B cell (primary cell): ENCODE measurements at regions not wholly inside any gene's neighbourhood (a gene's known extent, or its start where the extent isn't known, plus 50 kb on each side); places are given as distances from the start of the nearest gene placed in this dataset.

ENCODE experiments used
- ATAC-seq: fragments of 200-7000 bp; cut with Tn5 transposase; one replicate; pipeline ENCODE4 v1.10.0; 2021; ENCODE audit warnings: low read depth, mild to moderate bottlenecking, moderate number of reproducible peaks, moderate library complexity
- CTCF ChIA-PET: fragments of 350-600 bp; sonication (Branson Sonifier 250); formaldehyde crosslinking; loops from one replicate; lab custom pipeline; 2021; ENCODE audit warnings: antibody characterized with exemption, inconsistent platforms; lab: Charles Lee
- POLR2A ChIA-PET: fragments of 350-600 bp; sonication (Branson Sonifier 250); formaldehyde crosslinking; loops from one replicate; lab custom pipeline; 2021; ENCODE audit warnings: antibody characterized with exemption; lab: Charles Lee
- DNase-seq: peaks from one replicate; pipeline ENCODE4 v3.0.0; 2013
- H2AFZ ChIP-seq: 2 replicates; pipeline ENCODE4 v1.6.1; 2012; ENCODE audit warnings: mild to moderate bottlenecking, low read depth, low read length; ENCODE audit not compliant: insufficient read depth, poor library complexity, severe bottlenecking
- H3K27ac ChIP-seq, 2 donors: 1 replicate in 1 of 2; 2 replicates in 1 of 2; pipeline ENCODE4 v1.5.1; 2012 to 2013; ENCODE audit warnings: low read length in 2 of 2, mild to moderate bottlenecking in 2 of 2, moderate library complexity in 1 of 2
- H3K27me3 ChIP-seq, 4 experiments: fragments of 200-600 bp in 1 of 4; sonication (generic) in 1 of 4; replicated peaks in 1 of 4; 1 replicate in 2 of 4; 2 replicates in 2 of 4; pipeline versions ENCODE4 v1.6.1 to v1.7.0; 2013 to 2016; ENCODE audit warnings: low read length in 3 of 4, mild to moderate bottlenecking in 2 of 4, mixed read lengths in 1 of 4, moderate library complexity in 1 of 4; ENCODE audit not compliant: insufficient read depth in 4 of 4, control insufficient read depth in 3 of 4; ENCODE audit errors: control extremely low read depth in 1 of 4
- H3K36me3 ChIP-seq, 2 experiments: replicated peaks in 1 of 2; 1 replicate in 1 of 2; 2 replicates in 1 of 2; pipeline versions ENCODE4 v1.6.1 to v1.7.1; 2013; ENCODE audit warnings: low read length in 1 of 2; ENCODE audit not compliant: insufficient read depth in 2 of 2, control insufficient read depth in 1 of 2; ENCODE audit errors: control extremely low read depth in 1 of 2, extremely low read depth in 1 of 2
- H3K4me1 ChIP-seq, 2 donors: fragments of 200-600 bp in 1 of 2; sonication (generic) in 1 of 2; 1 replicate in 1 of 2; 2 replicates in 1 of 2; pipeline versions ENCODE4 v1.5.1 to v1.6.1; 2013 to 2017; ENCODE audit warnings: low read length in 2 of 2; ENCODE audit not compliant: control insufficient read depth in 2 of 2, insufficient read depth in 2 of 2
- H3K4me2 ChIP-seq: replicated peaks from 2 replicates; pipeline ENCODE3; 2012; ENCODE audit warnings: mild to moderate bottlenecking, low read depth, low read length; ENCODE audit not compliant: poor library complexity, severe bottlenecking
- H3K4me3 ChIP-seq, 5 experiments: fragments of 200-600 bp in 1 of 5; sonication (generic) in 1 of 5; 1 replicate in 3 of 5; 2 replicates in 2 of 5; pipeline versions ENCODE4 v1.5.1 to v1.7.0; 2011 to 2016; ENCODE audit warnings: low read length in 4 of 5, mild to moderate bottlenecking in 4 of 5, low read depth in 2 of 5, control low read depth in 1 of 5, moderate library complexity in 1 of 5; ENCODE audit not compliant: insufficient read depth in 1 of 5; ENCODE audit errors: control extremely low read depth in 1 of 5, extremely low read depth in 1 of 5
- H3K79me2 ChIP-seq: fragments of 200-600 bp; sonication (generic); one replicate; pipeline ENCODE4 v1.6.0; 2016; ENCODE audit warnings: low read length; ENCODE audit not compliant: control insufficient read depth, insufficient read depth
- H3K9ac ChIP-seq: fragments of 200-600 bp; sonication (generic); 2 replicates; pipeline ENCODE4 v1.6.1; 2017; ENCODE audit warnings: mild to moderate bottlenecking, low read length, moderate library complexity
- H3K9me3 ChIP-seq, 3 donors: one replicate each; pipeline versions ENCODE4 v1.6.1 to v1.7.1; 2013; ENCODE audit warnings: low read length in 2 of 3; ENCODE audit not compliant: control insufficient read depth in 2 of 3, insufficient read depth in 1 of 3; ENCODE audit errors: control extremely low read depth in 1 of 3
- H4K20me1 ChIP-seq: 2 replicates; pipeline ENCODE4 v1.6.0; 2012; ENCODE audit warnings: mild to moderate bottlenecking, low read length; ENCODE audit not compliant: insufficient read depth, control insufficient read depth, poor library complexity, severe bottlenecking
- H3K27ac Mint-ChIP-seq: one replicate; pipeline ENCODE4 v1.8.0; 2021; ENCODE audit warnings: mixed read lengths
- H3K27me3 Mint-ChIP-seq: one replicate; pipeline ENCODE4 v1.8.0; 2021; ENCODE audit warnings: mixed read lengths
- H3K4me1 Mint-ChIP-seq: one replicate; pipeline ENCODE4 v1.8.0; 2021; ENCODE audit warnings: mixed read lengths
- H3K4me3 Mint-ChIP-seq: one replicate; pipeline ENCODE4 v1.8.0; 2021; ENCODE audit warnings: mixed read lengths
- H3K9me3 Mint-ChIP-seq: one replicate; pipeline ENCODE4 v1.8.0; 2022; ENCODE audit warnings: mixed read lengths; ENCODE audit not compliant: insufficient read depth
- CTCF ChIP-seq: fragments of 200-600 bp; IDR thresholded peaks from one replicate; pipeline ENCODE4 v1.8.0; 2022; ENCODE audit warnings: antibody characterized with exemption, mild to moderate bottlenecking
- EZH2 ChIP-seq: IDR thresholded peaks from 2 replicates; pipeline ENCODE4 v1.6.1; 2012; ENCODE audit warnings: borderline replicate concordance, low read depth, mild to moderate bottlenecking, moderate library complexity, low read length; ENCODE audit not compliant: insufficient read depth, poor library complexity, severe bottlenecking
- WGBS: methylation state at CpG from one replicate; pipeline ENCODE4 v1.1.5; 2013; ENCODE audit warnings: missing lambda C conversion rate; ENCODE audit not compliant: insufficient coverage; 5-methylcytosine and 5-hydroxymethylcytosine counted together
- intact Hi-C: fragments of 100-400 bp; cut with micrococcal nuclease; formaldehyde crosslinking; loops from one replicate; pipeline ENCODE4 v1.10.0; 2022

DNA sequence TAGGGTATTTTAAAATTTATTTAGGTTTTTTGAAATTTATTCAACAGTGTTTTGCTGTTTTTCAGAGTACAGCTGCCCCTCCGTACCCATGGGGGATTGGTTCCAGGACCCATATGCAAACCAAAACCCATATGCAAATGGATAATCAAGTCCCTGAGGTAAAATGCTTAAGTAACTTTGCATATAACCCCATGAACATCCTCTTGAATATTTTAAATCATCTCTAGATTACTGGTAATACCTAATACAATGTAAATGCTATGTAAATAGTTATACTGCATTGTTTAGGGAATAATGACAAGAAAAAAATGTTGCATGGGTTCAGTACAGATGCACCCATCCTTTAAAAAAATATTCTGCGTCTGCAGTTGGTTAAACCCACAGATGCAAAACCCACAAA is 547.9 kb upstream of the CDH4 start:
- intact Hi-C loops, result no loop called here
- no peaks in the 10 kb centered on the region for H3K4me1 ChIP-seq
- no peaks in the 10 kb centered on the region for H3K36me3 ChIP-seq
- no peaks in the 10 kb centered on the region for H4K20me1 ChIP-seq
- ChIA-PET CTCF (no interaction called here), POLR2A (no interaction called here)
- H3K27ac ChIP-seq, result no peak overlapping the region
- DNase-seq (no peak), ATAC-seq (no peak)
- no peak overlapping the region for H2AFZ ChIP-seq
- 83% methylated on average over 1 of the region's 2 CpGs for WGBS
- no peaks in the 10 kb centered on the region for H3K9me3 ChIP-seq
- H3K4me3 Mint-ChIP-seq, result no peak overlapping the region
- H3K79me2 ChIP-seq, result no peaks in the 10 kb centered on the region
- no peak overlapping the region for H3K27ac Mint-ChIP-seq
- no peaks in the 10 kb centered on the region for H3K9me3 Mint-ChIP-seq
- H3K9ac ChIP-seq, result no peak overlapping the region
- TF ChIP-seq EZH2 (no peak), CTCF (no peak)
- H3K27me3 Mint-ChIP-seq, result no peaks in the 10 kb centered on the region
- H3K4me2 ChIP-seq, result no peak overlapping the region
- H3K4me1 Mint-ChIP-seq, result no peaks in the 10 kb centered on the region
- no peak overlapping the region for H3K4me3 ChIP-seq
- no peaks in the 10 kb centered on the region for H3K27me3 ChIP-seq

DNA sequence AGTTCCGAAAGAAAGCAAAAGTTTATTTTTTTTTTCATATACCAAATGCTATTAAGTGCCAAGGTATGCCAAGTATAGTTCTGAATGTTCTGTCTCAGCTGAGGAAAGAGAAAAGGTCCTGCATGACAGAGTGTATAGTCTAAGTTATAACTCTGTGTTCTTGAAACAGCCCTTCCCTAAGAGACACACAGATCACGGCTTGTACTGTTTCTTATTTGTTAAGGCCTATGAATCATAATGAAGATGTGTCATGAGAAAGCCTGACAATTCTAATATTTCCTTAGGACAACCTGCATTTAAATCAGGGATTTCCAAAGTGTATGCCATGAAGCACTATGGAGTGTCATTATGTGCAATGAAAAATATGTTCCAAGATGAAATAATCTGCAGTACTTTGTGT is 538.7 kb upstream of the CDH4 start:
- Mint-ChIP-seq H3K27ac (no peak overlapping the region), H3K4me1 (no peaks in the 10 kb centered on the region), H3K9me3 (no peaks in the 10 kb centered on the region), H3K27me3 (no peaks in the 10 kb centered on the region), H3K4me3 (no peak overlapping the region)
- H4K20me1 ChIP-seq, result no peaks in the 10 kb centered on the region
- H3K9ac ChIP-seq, result no peak overlapping the region
- intact Hi-C loops, result no loop called here
- H3K4me2 ChIP-seq, result no peak overlapping the region
- H3K27ac ChIP-seq, result no peak overlapping the region
- no peak for ATAC-seq
- DNase-seq, result no peak
- H2AFZ ChIP-seq, result no peak overlapping the region
- no peaks in the 10 kb centered on the region for H3K79me2 ChIP-seq
- POLR2A ChIA-PET, result no interaction called here
- CTCF ChIA-PET, result no interaction called here
- H3K27me3 ChIP-seq, result no peaks in the 10 kb centered on the region
- H3K4me3 ChIP-seq, result no peak overlapping the region
- no CpG with 5 or more reads among the region's 2 CpGs for whole genome bisulfite sequencing
- TF ChIP-seq CTCF (no peak), EZH2 (no peak)
- H3K36me3 ChIP-seq, result no peaks in the 10 kb centered on the region
- peaks cover 0 to 9% (median 0%) of the 10 kb centered on the region in 3 donors for H3K9me3 ChIP-seq
- H3K4me1 ChIP-seq, result no peaks in the 10 kb centered on the region
